ENCODE measurements at regions not wholly inside any gene's neighbourhood (a gene's known extent, or its start where the extent isn't known, plus 50 kb on each side); places are given as distances from the start of the nearest gene placed in this dataset.
"Not testable (repeated sequence)": the region's sequence is repeated elsewhere in the genome, so short reads cannot be mapped to it uniquely, and the experiment has no call there.

- ATAC-seq (replicated peaks in 1 of 4); H3K4me3 Mint-ChIP-seq; H3K4me3 ChIP-seq (ENCODE audit: control insufficient read depth in 1 of 2, extremely low read depth in 1 of 2, low read length in 1 of 2); H3K9me3 ChIP-seq; H3K9me3 Mint-ChIP-seq; H3K36me3 Mint-ChIP-seq; H3K36me3 ChIP-seq (ENCODE audit: control insufficient read depth in 2 of 2, extremely low read depth in 1 of 2, insufficient read depth in 1 of 2, low read length in 1 of 2); H3K4me1 ChIP-seq (ENCODE audit: control insufficient read depth in 1 of 2, extremely low read depth in 1 of 2, insufficient read depth in 2 of 2, low read length in 2 of 2); H3K27ac ChIP-seq (ENCODE audit: low read length); H3K27me3 Mint-ChIP-seq; H3K27ac Mint-ChIP-seq; DNase-seq; POLR2A ChIA-PET; H3K27me3 ChIP-seq (replicated peaks in 1 of 2; ENCODE audit: control insufficient read depth in 2 of 2, extremely low read depth in 1 of 2, insufficient read depth in 2 of 2, low read length in 1 of 2); H3K4me1 Mint-ChIP-seq: not testable (repeated sequence)
- WGBS (ENCODE audit: insufficient coverage): no CpG with 5 or more reads among the region's 9 CpGs
- CTCF ChIA-PET: interaction anchor here in 1 of 2 donors (0.5 kb wide), 1 partner anchor 10 kb away, joined by 3 read pairs; no protein-coding TSS in a partner anchor
These were observed 410.7 kb downstream of the CCSER2 start for GRCh38 chr10:84739126-84739525.

- ChIA-PET POLR2A (no interaction called here), CTCF (interaction anchor here in 1 of 2 donors (0.5 kb wide), 1 partner anchor 10 kb away, joined by 3 read pairs; no protein-coding TSS in a partner anchor)
- Mint-ChIP-seq H3K4me3 (no peak overlapping the region), H3K4me1 (no peaks in the 10 kb centered on the region), H3K36me3 (no peaks in the 10 kb centered on the region), H3K27me3 (peaks cover 0 to 4% of the 10 kb centered on the region in 2 donors), H3K27ac (no peak overlapping the region), H3K9me3 (no peaks in the 10 kb centered on the region)
- no CpG with 5 or more reads among the region's 1 CpG for WGBS (ENCODE audit: insufficient coverage)
- Histone ChIP-seq H3K36me3 (ENCODE audit: control insufficient read depth in 2 of 2, extremely low read depth in 1 of 2, insufficient read depth in 1 of 2, low read length in 1 of 2) (no peaks in the 10 kb centered on the region), H3K4me3 (ENCODE audit: control insufficient read depth in 1 of 2, extremely low read depth in 1 of 2, low read length in 1 of 2) (no peak overlapping the region), H3K27ac (ENCODE audit: low read length) (no peak overlapping the region), H3K9me3 (no peaks in the 10 kb centered on the region), H3K4me1 (ENCODE audit: control insufficient read depth in 1 of 2, extremely low read depth in 1 of 2, insufficient read depth in 2 of 2, low read length in 2 of 2) (no peaks in the 10 kb centered on the region), H3K27me3 (replicated peaks in 1 of 2; ENCODE audit: control insufficient read depth in 2 of 2, extremely low read depth in 1 of 2, insufficient read depth in 2 of 2, low read length in 1 of 2) (no peaks in the 10 kb centered on the region)
- no peak for ATAC-seq (replicated peaks in 1 of 4)
- DNase-seq: no peak
These were observed 411.3 kb downstream of the CCSER2 start for GRCh38 chr10:84739641-84740040.

GRCh38 chr10:84743483-84743882 lies 415.1 kb downstream of the CCSER2 start:
- no peak for DNase-seq
- no peaks in the 10 kb centered on the region for H3K4me1 Mint-ChIP-seq
- ChIA-PET CTCF (no interaction called here), POLR2A (no interaction called here)
- Histone ChIP-seq H3K36me3 (ENCODE audit: control insufficient read depth in 2 of 2, extremely low read depth in 1 of 2, insufficient read depth in 1 of 2, low read length in 1 of 2) (no peaks in the 10 kb centered on the region), H3K4me1 (ENCODE audit: control insufficient read depth in 1 of 2, extremely low read depth in 1 of 2, insufficient read depth in 2 of 2, low read length in 2 of 2) (no peaks in the 10 kb centered on the region), H3K27me3 (replicated peaks in 1 of 2; ENCODE audit: control insufficient read depth in 2 of 2, extremely low read depth in 1 of 2, insufficient read depth in 2 of 2, low read length in 1 of 2) (no peaks in the 10 kb centered on the region), H3K4me3 (ENCODE audit: control insufficient read depth in 1 of 2, extremely low read depth in 1 of 2, low read length in 1 of 2) (no peak overlapping the region), H3K27ac (ENCODE audit: low read length) (no peak overlapping the region), H3K9me3 (no peaks in the 10 kb centered on the region)
- peaks cover 3 to 7% of the 10 kb centered on the region in 2 donors for H3K27me3 Mint-ChIP-seq
- no peak overlapping the region for H3K4me3 Mint-ChIP-seq
- no peak overlapping the region for H3K27ac Mint-ChIP-seq
- H3K9me3 Mint-ChIP-seq: peaks cover 0 to 3% (median 0%) of the 10 kb centered on the region in 3 donors
- H3K36me3 Mint-ChIP-seq: no peaks in the 10 kb centered on the region
- no peak for ATAC-seq (replicated peaks in 1 of 4)

- no peak overlapping the region for H3K4me3 ChIP-seq (ENCODE audit: control insufficient read depth in 1 of 2, extremely low read depth in 1 of 2, low read length in 1 of 2)
- ChIA-PET POLR2A (interaction anchor here in 1 of 2 donors (0.6 kb wide), 1 partner anchor 1054 kb away, joined by 3 read pairs; no protein-coding TSS in a partner anchor), CTCF (no interaction called here)
- no peak for DNase-seq
- H3K4me1 Mint-ChIP-seq: no peaks in the 10 kb centered on the region
- no peak overlapping the region for H3K4me3 Mint-ChIP-seq
- no peaks in the 10 kb centered on the region for H3K27me3 ChIP-seq (replicated peaks in 1 of 2; ENCODE audit: control insufficient read depth in 2 of 2, extremely low read depth in 1 of 2, insufficient read depth in 2 of 2, low read length in 1 of 2)
- no peaks in the 10 kb centered on the region for H3K9me3 ChIP-seq
- ATAC-seq (replicated peaks in 1 of 4): no peak
- WGBS (ENCODE audit: insufficient coverage): 85% methylated on average over 7 of the region's 7 CpGs
- no peaks in the 10 kb centered on the region for H3K36me3 ChIP-seq (ENCODE audit: control insufficient read depth in 2 of 2, extremely low read depth in 1 of 2, insufficient read depth in 1 of 2, low read length in 1 of 2)
- H3K27me3 Mint-ChIP-seq: no peaks in the 10 kb centered on the region
- no peak overlapping the region for H3K27ac ChIP-seq (ENCODE audit: low read length)
- no peaks in the 10 kb centered on the region for H3K4me1 ChIP-seq (ENCODE audit: control insufficient read depth in 1 of 2, extremely low read depth in 1 of 2, insufficient read depth in 2 of 2, low read length in 2 of 2)
- H3K36me3 Mint-ChIP-seq: no peaks in the 10 kb centered on the region
- peaks cover 0 to 4% (median 3%) of the 10 kb centered on the region in 3 donors for H3K9me3 Mint-ChIP-seq
- H3K27ac Mint-ChIP-seq: no peak overlapping the region
These were observed 426.9 kb downstream of the CCSER2 start for GRCh38 chr10:84755311-84755710.

- H3K27ac Mint-ChIP-seq; H3K36me3 ChIP-seq (ENCODE audit: control insufficient read depth in 2 of 2, extremely low read depth in 1 of 2, insufficient read depth in 1 of 2, low read length in 1 of 2); DNase-seq; H3K27me3 Mint-ChIP-seq; H3K27ac ChIP-seq (ENCODE audit: low read length); H3K4me3 ChIP-seq (ENCODE audit: control insufficient read depth in 1 of 2, extremely low read depth in 1 of 2, low read length in 1 of 2); H3K4me1 ChIP-seq (ENCODE audit: control insufficient read depth in 1 of 2, extremely low read depth in 1 of 2, insufficient read depth in 2 of 2, low read length in 2 of 2); H3K4me1 Mint-ChIP-seq; H3K36me3 Mint-ChIP-seq; CTCF ChIA-PET; H3K27me3 ChIP-seq (replicated peaks in 1 of 2; ENCODE audit: control insufficient read depth in 2 of 2, extremely low read depth in 1 of 2, insufficient read depth in 2 of 2, low read length in 1 of 2); H3K9me3 ChIP-seq; H3K4me3 Mint-ChIP-seq; H3K9me3 Mint-ChIP-seq; ATAC-seq (replicated peaks in 1 of 4): not testable (repeated sequence)
- WGBS (ENCODE audit: insufficient coverage): no CpG with 5 or more reads among the region's 3 CpGs
- POLR2A ChIA-PET: interaction anchor here in 1 of 2 donors (0.7 kb wide), 2 partner anchors 38 to 1359 kb away, joined by 3 to 4 read pairs; no protein-coding TSS in a partner anchor
These were observed 428.3 kb downstream of the CCSER2 start for GRCh38 chr10:84756653-84757052.

GRCh38 chr10:84761994-84762614 lies 433.7 kb downstream of the CCSER2 start:
- POLR2A ChIA-PET; DNase-seq; H3K27ac Mint-ChIP-seq; H3K36me3 Mint-ChIP-seq; H3K27me3 ChIP-seq (replicated peaks in 1 of 2; ENCODE audit: control insufficient read depth in 2 of 2, extremely low read depth in 1 of 2, insufficient read depth in 2 of 2, low read length in 1 of 2); H3K4me3 Mint-ChIP-seq; H3K27ac ChIP-seq (ENCODE audit: low read length); ATAC-seq (replicated peaks in 1 of 4); H3K27me3 Mint-ChIP-seq; H3K36me3 ChIP-seq (ENCODE audit: control insufficient read depth in 2 of 2, extremely low read depth in 1 of 2, insufficient read depth in 1 of 2, low read length in 1 of 2); H3K9me3 ChIP-seq; H3K9me3 Mint-ChIP-seq; H3K4me3 ChIP-seq (ENCODE audit: control insufficient read depth in 1 of 2, extremely low read depth in 1 of 2, low read length in 1 of 2); H3K4me1 ChIP-seq (ENCODE audit: control insufficient read depth in 1 of 2, extremely low read depth in 1 of 2, insufficient read depth in 2 of 2, low read length in 2 of 2); H3K4me1 Mint-ChIP-seq; CTCF ChIA-PET: not testable (repeated sequence)
- 74% methylated on average over 8 of the region's 14 CpGs for WGBS (ENCODE audit: insufficient coverage)
